HCT116 (cell line): ENCODE measurements at regions not wholly inside any gene's neighbourhood (a gene's known extent, or its start where the extent isn't known, plus 50 kb on each side); places are given as distances from the start of the nearest gene placed in this dataset.

ENCODE experiments used
- ATAC-seq: fragments of 200-7000 bp; cut with Tn5 transposase; 2 replicates; pipeline ENCODE4 v1.9.1; 2020; ENCODE audit warnings: mild to moderate bottlenecking, moderate library complexity
- BruUV-seq: library from RNA; stranded (reverse); fragments of 400-500 nt; replicated peaks from 2 replicates; lab custom pipeline; 2021; lab: Mats Ljungman, UMichigan
- CTCF ChIA-PET: fragments of 300-600 bp; sonication (Branson Sonifier 250); formaldehyde crosslinking; loops from one replicate; lab custom pipeline; 2021; ENCODE audit warnings: antibody characterized with exemption; lab: Charles Lee
- POLR2A ChIA-PET: fragments of 300-600, 350-600 bp; sonication (Branson Sonifier 250); formaldehyde crosslinking; loops from one replicate; lab custom pipeline; 2021; ENCODE audit warnings: antibody characterized with exemption; lab: Charles Lee
- RAD21 ChIA-PET, 2 experiments: fragments of 300-600 bp; sonication (Branson Sonifier 250); formaldehyde crosslinking; loops; one replicate each; lab custom pipeline; 2023; ENCODE audit warnings: low total read pairs in 2 of 2; ENCODE audit not compliant: uncharacterized antibody in 2 of 2, unreplicated experiment in 2 of 2, low non-redundant PET in 1 of 2; lab: Charles Lee
- DNase-seq: peaks from one replicate; pipeline ENCODE4 v3.0.0-alpha.2; 2010; ENCODE audit warnings: low read depth, low spot score
- H2AFZ ChIP-seq: fragments of 200-600 bp; shearing (Covaris generic), sonication (generic); 2 replicates; pipeline ENCODE4 v1.6.1; 2017; ENCODE audit warnings: low read depth, mixed run types, mixed read lengths, antibody characterized with exemption, low read length; ENCODE audit not compliant: poor library complexity, severe bottlenecking
- H3K27ac ChIP-seq: 2 replicates; pipeline ENCODE4 v1.5.1; 2012; ENCODE audit warnings: low read depth, low read length
- H3K27me3 ChIP-seq: fragments of 200-600 bp; sonication (generic); 2 replicates; pipeline ENCODE4 v1.6.1; 2016; ENCODE audit warnings: mixed run types, low read length, mixed read lengths; ENCODE audit not compliant: insufficient read depth
- H3K36me3 ChIP-seq, 2 experiments: fragments of 200-500 bp in 1 of 2; fragments of 200-600 bp in 1 of 2; sonication (Bioruptor generic) in 1 of 2; sonication (generic) in 1 of 2; 2 replicates each; pipeline versions ENCODE4 v1.5.1 to v1.6.1; 2014 to 2016; ENCODE audit warnings: low read length in 2 of 2, inconsistent platforms in 1 of 2, mixed read lengths in 1 of 2, mixed run types in 1 of 2; ENCODE audit not compliant: insufficient read depth in 2 of 2, control insufficient read depth in 1 of 2
- H3K4me1 ChIP-seq, 2 experiments: fragments of 200-600 bp in 1 of 2; sonication (generic) in 1 of 2; 2 replicates each; pipeline versions ENCODE4 v1.5.1 to v1.6.1; 2012 to 2017; ENCODE audit warnings: low read length in 2 of 2, inconsistent platforms in 1 of 2, mild to moderate bottlenecking in 1 of 2, mixed read lengths in 1 of 2, mixed run types in 1 of 2, moderate library complexity in 1 of 2; ENCODE audit not compliant: insufficient read depth in 2 of 2, control insufficient read depth in 1 of 2
- H3K4me2 ChIP-seq: fragments of 200-600 bp; sonication (generic); 2 replicates; pipeline ENCODE4 v1.6.1; 2017; ENCODE audit warnings: mixed run types, low read length, mixed read lengths
- H3K4me3 ChIP-seq, 2 experiments: fragments of 200-600 bp in 1 of 2; sonication (generic) in 1 of 2; replicated peaks in 1 of 2; 2 replicates each; pipeline ENCODE4 v1.5.1; 2011 to 2016; ENCODE audit warnings: low read length in 2 of 2, control low read depth in 1 of 2, low read depth in 1 of 2, mild to moderate bottlenecking in 1 of 2, mixed read lengths in 1 of 2, mixed run types in 1 of 2
- H3K79me2 ChIP-seq: fragments of 200-600 bp; sonication (generic); 2 replicates; pipeline ENCODE4 v1.6.1; 2017; ENCODE audit warnings: mild to moderate bottlenecking, mixed run types, low read length, moderate library complexity, mixed read lengths; ENCODE audit not compliant: insufficient read depth
- H3K9ac ChIP-seq: fragments of 200-600 bp; sonication (generic); 2 replicates; pipeline ENCODE4 v1.6.1; 2016; ENCODE audit warnings: low read length, mixed read lengths
- H3K9me2 ChIP-seq: fragments of 200-600 bp; sonication (generic), shearing (Covaris generic); 2 replicates; pipeline ENCODE4 v1.6.1; 2017; ENCODE audit warnings: mixed run types, mild to moderate bottlenecking, moderate library complexity; ENCODE audit not compliant: insufficient read depth
- H3K9me3 ChIP-seq, 2 experiments: fragments of 200-500 bp in 1 of 2; fragments of 200-600 bp in 1 of 2; sonication (Bioruptor generic) in 1 of 2; sonication (generic) in 1 of 2; 2 replicates each; pipeline ENCODE4 v1.6.1; 2014 to 2017; ENCODE audit warnings: low read length in 2 of 2, mixed read lengths in 2 of 2, inconsistent platforms in 1 of 2, low read depth in 1 of 2, mild to moderate bottlenecking in 1 of 2, mixed run types in 1 of 2, moderate library complexity in 1 of 2; ENCODE audit not compliant: control insufficient read depth in 1 of 2, insufficient read depth in 1 of 2
- H4K20me1 ChIP-seq: fragments of 200-600 bp; sonication (generic), shearing (Covaris generic); 2 replicates; pipeline ENCODE4 v1.6.1; 2017; ENCODE audit warnings: mixed run types, mild to moderate bottlenecking, moderate library complexity; ENCODE audit not compliant: insufficient read depth
- CBX3 ChIP-seq: IDR thresholded peaks from 2 replicates; pipeline ENCODE4 v1.6.1; 2012; ENCODE audit warnings: low read depth
- CEBPB ChIP-seq: IDR thresholded peaks from 2 replicates; pipeline ENCODE4 v1.6.1; 2012; ENCODE audit warnings: low read depth
- EGR1 ChIP-seq: IDR thresholded peaks from 2 replicates; pipeline ENCODE4 v1.6.1; 2012; ENCODE audit warnings: low read depth
- ELF1 ChIP-seq: IDR thresholded peaks from 2 replicates; pipeline ENCODE4 v1.6.1; 2012; ENCODE audit warnings: low read depth, borderline replicate concordance
- EZH2 ChIP-seq: fragments of 200-600 bp; sonication (generic); IDR thresholded peaks from 2 replicates; pipeline ENCODE4 v1.6.1; 2017; ENCODE audit warnings: antibody characterized with exemption, mixed run types
- EZH2phosphoT487 ChIP-seq: fragments of 200-600 bp; IDR thresholded peaks from 2 replicates; pipeline ENCODE4 v1.6.1; 2018; ENCODE audit warnings: antibody characterized with exemption, borderline replicate concordance
- FOSL1 ChIP-seq: IDR thresholded peaks from 2 replicates; pipeline ENCODE4 v1.6.1; 2012; ENCODE audit warnings: low read depth
- JUND ChIP-seq: IDR thresholded peaks from 2 replicates; pipeline ENCODE4 v1.6.1; 2012
- POLR2A ChIP-seq: IDR thresholded peaks from 2 replicates; pipeline ENCODE4 v1.7.0; 2011; ENCODE audit warnings: borderline replicate concordance; ENCODE audit not compliant: insufficient read depth, insufficient read length; ENCODE audit errors: extremely low read depth
- POLR2AphosphoS5 ChIP-seq: IDR thresholded peaks from 2 replicates; pipeline ENCODE4 v1.6.1; 2011; ENCODE audit warnings: mild to moderate bottlenecking, low read depth, low read length, moderate library complexity
- RAD21 ChIP-seq: IDR thresholded peaks from 2 replicates; pipeline ENCODE4 v1.6.1; 2012; ENCODE audit warnings: low read depth, mild to moderate bottlenecking
- SIN3A ChIP-seq: IDR thresholded peaks from 2 replicates; pipeline ENCODE4 v1.6.1; 2012; ENCODE audit warnings: low read depth
- SP1 ChIP-seq: IDR thresholded peaks from 2 replicates; pipeline ENCODE4 v1.6.1; 2012; ENCODE audit warnings: low read depth
- SRF ChIP-seq: IDR thresholded peaks from 2 replicates; pipeline ENCODE4 v1.6.1; 2012; ENCODE audit warnings: low read depth
- YY1 ChIP-seq: IDR thresholded peaks from 2 replicates; pipeline ENCODE4 v1.6.1; 2011; ENCODE audit warnings: low read length, low read depth, moderate library complexity, mild to moderate bottlenecking; ENCODE audit not compliant: insufficient replicate concordance; ENCODE audit errors: extremely low read depth
- ZFX ChIP-seq: fragments of 450-650 bp; IDR thresholded peaks from 2 replicates; pipeline ENCODE4 v1.6.1; 2017
- ZNF274 ChIP-seq: fragments of 200-500 bp; sonication (Bioruptor generic); IDR thresholded peaks from 2 replicates; pipeline ENCODE4 v1.6.1; 2014; ENCODE audit warnings: mild to moderate bottlenecking, low read depth, low read length, inconsistent platforms
- intact Hi-C: fragments of 100-400 bp; cut with micrococcal nuclease; formaldehyde crosslinking; loops from 2 replicates; pipeline ENCODE4 v1.10.0; 2022
- TF ChIP-seq, protein P1 (sequence below): IDR thresholded peaks from 2 replicates; pipeline ENCODE4 v1.6.1; 2012; ENCODE audit warnings: low read depth
- TF ChIP-seq, protein P2 (sequence below): IDR thresholded peaks from 2 replicates; pipeline ENCODE4 v1.6.1; 2012

- TF ChIP-seq, protein P1, sequence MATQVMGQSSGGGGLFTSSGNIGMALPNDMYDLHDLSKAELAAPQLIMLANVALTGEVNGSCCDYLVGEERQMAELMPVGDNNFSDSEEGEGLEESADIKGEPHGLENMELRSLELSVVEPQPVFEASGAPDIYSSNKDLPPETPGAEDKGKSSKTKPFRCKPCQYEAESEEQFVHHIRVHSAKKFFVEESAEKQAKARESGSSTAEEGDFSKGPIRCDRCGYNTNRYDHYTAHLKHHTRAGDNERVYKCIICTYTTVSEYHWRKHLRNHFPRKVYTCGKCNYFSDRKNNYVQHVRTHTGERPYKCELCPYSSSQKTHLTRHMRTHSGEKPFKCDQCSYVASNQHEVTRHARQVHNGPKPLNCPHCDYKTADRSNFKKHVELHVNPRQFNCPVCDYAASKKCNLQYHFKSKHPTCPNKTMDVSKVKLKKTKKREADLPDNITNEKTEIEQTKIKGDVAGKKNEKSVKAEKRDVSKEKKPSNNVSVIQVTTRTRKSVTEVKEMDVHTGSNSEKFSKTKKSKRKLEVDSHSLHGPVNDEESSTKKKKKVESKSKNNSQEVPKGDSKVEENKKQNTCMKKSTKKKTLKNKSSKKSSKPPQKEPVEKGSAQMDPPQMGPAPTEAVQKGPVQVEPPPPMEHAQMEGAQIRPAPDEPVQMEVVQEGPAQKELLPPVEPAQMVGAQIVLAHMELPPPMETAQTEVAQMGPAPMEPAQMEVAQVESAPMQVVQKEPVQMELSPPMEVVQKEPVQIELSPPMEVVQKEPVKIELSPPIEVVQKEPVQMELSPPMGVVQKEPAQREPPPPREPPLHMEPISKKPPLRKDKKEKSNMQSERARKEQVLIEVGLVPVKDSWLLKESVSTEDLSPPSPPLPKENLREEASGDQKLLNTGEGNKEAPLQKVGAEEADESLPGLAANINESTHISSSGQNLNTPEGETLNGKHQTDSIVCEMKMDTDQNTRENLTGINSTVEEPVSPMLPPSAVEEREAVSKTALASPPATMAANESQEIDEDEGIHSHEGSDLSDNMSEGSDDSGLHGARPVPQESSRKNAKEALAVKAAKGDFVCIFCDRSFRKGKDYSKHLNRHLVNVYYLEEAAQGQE, result no peak
- no peak for TF ChIP-seq CBX3
- TF ChIP-seq SRF, result no peak
- TF ChIP-seq, all 23 proteins: peak for 0
These were observed 745.1 kb upstream of the COBL start (continued) for GRCh38 chr7:52061666-52062065.

DNA sequence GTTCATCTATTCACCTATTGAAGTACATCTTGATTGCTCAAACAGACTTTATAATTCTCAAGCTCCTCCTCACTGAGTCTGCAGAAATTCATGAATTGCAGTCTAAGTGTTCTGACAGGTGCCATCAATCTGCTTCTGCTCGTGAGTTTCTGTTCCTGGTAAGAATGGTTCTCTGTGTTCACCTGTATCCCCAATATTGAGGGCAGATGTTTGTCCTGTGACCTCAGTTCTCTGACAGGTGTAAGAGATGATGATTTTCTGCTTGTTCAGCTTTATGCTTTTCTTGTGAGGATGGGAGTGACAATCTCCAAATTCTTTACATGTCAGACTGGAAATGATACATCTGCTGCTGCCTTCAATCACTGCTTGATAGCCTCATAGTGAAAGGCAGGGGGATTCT lies 736.9 kb upstream of the COBL start:
- H4K20me1 ChIP-seq, result no peaks in the 10 kb centered on the region
- no peaks in the 10 kb centered on the region for H3K27me3 ChIP-seq
- ChIA-PET CTCF (no interaction called here), POLR2A (no interaction called here), RAD21 (no interaction called here)
- no peaks in the 10 kb centered on the region for H3K36me3 ChIP-seq
- H3K27ac ChIP-seq, result no peak overlapping the region
- TF ChIP-seq RAD21 (no peak), ZFX (no peak)
- no peaks in the 10 kb centered on the region for H3K4me1 ChIP-seq
- H3K4me2 ChIP-seq, result no peak overlapping the region
- no peak overlapping the region for H3K9ac ChIP-seq
- peaks cover 4 to 6% of the 10 kb centered on the region in 2 experiments; a peak in 2 of 4 replicates for H3K9me3 ChIP-seq
- no peaks in the 10 kb centered on the region for H3K79me2 ChIP-seq
- ATAC-seq (no peak), DNase-seq (no peak)
- BruUV-seq, result no TSS peak
- H2AFZ ChIP-seq, result no peak overlapping the region
- no peak overlapping the region for H3K4me3 ChIP-seq
- intact Hi-C loops, result no loop called here
- H3K9me2 ChIP-seq, result no peaks in the 10 kb centered on the region

GRCh38 chr7:52030722-52031121 lies 714.1 kb upstream of the COBL start:
- no TSS peak for BruUV-seq
- H3K79me2 ChIP-seq, result no peaks in the 10 kb centered on the region
- H4K20me1 ChIP-seq, result no peaks in the 10 kb centered on the region
- no peak overlapping the region for H2AFZ ChIP-seq
- no peak overlapping the region for H3K4me3 ChIP-seq
- ATAC-seq, result no peak
- no peak for DNase-seq
- no peak overlapping the region for H3K9ac ChIP-seq
- intact Hi-C loops, result no loop called here
- peaks cover 6 to 13% of the 10 kb centered on the region in 2 experiments; a peak in 2 of 4 replicates for H3K9me3 ChIP-seq
- no peak overlapping the region for H3K4me2 ChIP-seq
- H3K27ac ChIP-seq, result no peak overlapping the region
- no peaks in the 10 kb centered on the region for H3K36me3 ChIP-seq
- POLR2A ChIA-PET, result no interaction called here
- no peaks in the 10 kb centered on the region for H3K9me2 ChIP-seq
- RAD21 ChIA-PET, result no interaction called here
- H3K27me3 ChIP-seq, result no peaks in the 10 kb centered on the region
- CTCF ChIA-PET, result no interaction called here
- no peaks in the 10 kb centered on the region for H3K4me1 ChIP-seq
- no peak for TF ChIP-seq EZH2phosphoT487
- no peak for TF ChIP-seq SIN3A
- no peak for TF ChIP-seq ZNF274
- no peak for TF ChIP-seq POLR2AphosphoS5
- TF ChIP-seq POLR2A, result no peak
- TF ChIP-seq EZH2, result no peak
- TF ChIP-seq JUND, result no peak
- no peak for TF ChIP-seq FOSL1
- TF ChIP-seq ELF1, result no peak
- TF ChIP-seq CBX3, result no peak
- TF ChIP-seq SRF, result no peak
- no peak for TF ChIP-seq EGR1
- TF ChIP-seq CEBPB, result no peak
- TF ChIP-seq, protein P2, sequence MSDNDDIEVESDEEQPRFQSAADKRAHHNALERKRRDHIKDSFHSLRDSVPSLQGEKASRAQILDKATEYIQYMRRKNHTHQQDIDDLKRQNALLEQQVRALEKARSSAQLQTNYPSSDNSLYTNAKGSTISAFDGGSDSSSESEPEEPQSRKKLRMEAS, result no peak
- no peak for TF ChIP-seq SP1
- TF ChIP-seq YY1, result no peak
- no peak for TF ChIP-seq RAD21
